ENCODE measurements at regions not wholly inside any gene's neighbourhood (a gene's known extent, or its start where the extent isn't known, plus 50 kb on each side); places are given as distances from the start of the nearest gene placed in this dataset.

GRCh38 chr3:59101231-59101736, 51.5 kb upstream of the CFAP20DC start:
- Histone ChIP-seq H4K20me1 (ENCODE audit: insufficient read depth) (no peaks in the 10 kb centered on the region), H3K4me3 (ENCODE audit: low read length) (no peak overlapping the region), H3K9ac (ENCODE audit: low read length) (no peak overlapping the region), H3K9me2 (ENCODE audit: insufficient read depth, low read length) (no peaks in the 10 kb centered on the region), H3K9me3 (ENCODE audit: low read length) (no peaks in the 10 kb centered on the region), H3K36me3 (ENCODE audit: insufficient read depth, low read length) (no peaks in the 10 kb centered on the region), H3K27ac (ENCODE audit: low read length) (no peak overlapping the region), H2AFZ (ENCODE audit: low read depth, low read length) (no peak overlapping the region), H3K4me2 (ENCODE audit: low read length) (no peak overlapping the region), H3K27me3 (ENCODE audit: insufficient read depth, low read depth, low read length) (no peaks in the 10 kb centered on the region), H3F3A (ENCODE audit: insufficient read depth, low read length, poor library complexity, severe bottlenecking) (no peaks in the 10 kb centered on the region), H3K79me2 (replicated peaks; ENCODE audit: insufficient read depth, low read length) (no peaks in the 10 kb centered on the region)
- TF ChIP-seq POLR2AphosphoS5 (IDR thresholded peaks at IDR 0.05) (no peak), MXI1 (conservative IDR thresholded peaks at IDR 0.05; ENCODE audit: poor library complexity, severe bottlenecking) (no peak)

Small RNA genes in the stretch of these regions (small RNA-seq; reads per million reads assigned to genes)
- gene RF00017, result 0 reads per million in 3 experiments

Measured in neural cell (in vitro differentiated cells).